NK-92 (cell line): ENCODE measurements at regions not wholly inside any gene's neighbourhood (a gene's known extent, or its start where the extent isn't known, plus 50 kb on each side); places are given as distances from the start of the nearest gene placed in this dataset.

Source experiments
- DNase-seq: peaks from one replicate; lab custom pipeline; 2025; ENCODE audit not compliant: unreplicated experiment; lab: John Stamatoyannopoulos, UW

GRCh38 chr1:229025576-229025975 lies 245.3 kb upstream of the RAB4A start:
- DNase-seq, result no peak

GRCh38 chr1:229027158-229027557 lies 243.8 kb upstream of the RAB4A start:
- no peak for DNase-seq

GRCh38 chr1:229027622-229028182 lies 243.2 kb upstream of the RAB4A start:
- no peak for DNase-seq

- DNase-seq, result no peak
These were observed 242.4 kb upstream of the RAB4A start for GRCh38 chr1:229028544-229028943.

- DNase-seq, result no peak
These were observed 241.7 kb upstream of the RAB4A start for GRCh38 chr1:229028987-229029878.

DNA sequence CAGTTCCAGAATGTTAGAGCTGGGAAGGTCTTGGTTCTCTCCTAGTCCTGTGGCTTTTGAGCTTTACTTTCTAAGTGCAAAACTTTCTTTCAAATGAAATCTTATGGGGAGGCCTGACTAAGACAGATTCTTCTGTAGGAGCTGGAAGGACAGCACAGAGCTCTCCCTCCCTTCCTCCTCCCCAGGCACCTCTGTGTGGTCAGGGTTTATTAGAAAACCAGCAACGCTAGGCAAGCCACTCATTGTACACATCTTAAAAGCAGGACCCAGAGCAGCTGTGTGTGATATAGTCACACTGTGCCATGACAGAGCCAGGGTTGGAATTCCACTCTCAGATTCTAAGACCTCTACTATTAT lies 241.1 kb upstream of the RAB4A start:
- DNase-seq, result no peak

GRCh38 chr1:229030630-229031029 lies 240.3 kb upstream of the RAB4A start:
- no peak for DNase-seq

DNA sequence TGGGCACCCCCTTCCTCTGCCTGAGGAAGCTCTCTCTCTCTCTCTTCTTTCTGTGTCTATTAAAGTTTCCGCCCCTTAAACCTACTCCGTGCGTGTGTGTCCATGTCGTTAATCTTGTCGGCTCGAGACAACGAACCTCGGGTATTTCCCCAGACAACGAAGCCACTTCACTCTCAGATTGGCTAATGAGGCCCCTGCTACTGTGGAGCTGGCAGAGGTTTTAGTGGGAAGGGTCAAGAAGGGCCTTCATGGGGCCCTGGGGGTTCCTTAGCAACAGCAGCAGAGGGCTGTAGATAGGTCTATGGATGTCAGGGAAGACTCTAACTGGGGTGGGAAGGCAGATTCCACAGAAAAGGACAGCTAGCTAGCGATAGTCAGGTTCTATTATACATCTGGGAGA lies 239.8 kb upstream of the RAB4A start:
- no peak for DNase-seq

DNA sequence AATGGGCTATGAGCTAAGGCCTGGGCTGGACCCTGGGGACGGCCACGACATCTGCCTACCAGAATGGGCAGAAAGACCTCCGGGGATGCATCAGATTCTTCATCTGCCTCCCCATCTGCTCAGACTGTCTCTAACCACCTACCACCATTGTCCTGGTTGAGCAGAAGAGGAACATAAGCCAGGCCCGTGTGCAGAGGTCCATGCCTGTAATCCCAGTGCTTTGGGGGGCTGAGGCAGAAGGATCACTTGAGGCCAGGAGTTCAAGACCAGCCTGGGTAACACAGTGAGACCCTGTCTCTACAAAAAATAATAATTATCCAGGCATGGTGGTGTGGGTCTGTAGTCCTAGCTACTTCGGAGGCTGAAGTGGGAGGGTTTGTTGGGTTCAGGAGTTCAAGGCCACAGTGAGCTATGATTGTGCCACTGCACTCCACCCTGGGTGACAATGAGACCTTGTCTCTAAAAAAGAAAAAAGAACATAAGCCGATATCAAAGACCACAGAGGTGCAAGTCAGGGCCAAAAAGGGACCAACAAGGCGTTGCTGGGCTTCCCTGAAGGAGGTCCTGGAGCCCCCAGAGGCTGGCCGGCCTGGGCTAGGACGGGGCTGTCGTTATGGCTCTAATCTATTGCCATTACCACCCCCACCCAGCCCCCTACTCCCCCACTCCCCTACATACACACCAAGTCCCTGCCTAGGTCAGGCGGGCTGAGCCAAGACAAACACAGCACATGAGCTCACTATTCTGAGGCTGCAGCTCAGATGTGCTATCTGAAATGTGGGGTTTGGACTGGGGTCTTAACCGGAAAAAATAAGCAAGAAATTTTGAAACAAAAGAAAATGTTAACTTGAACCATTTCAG lies 239.2 kb upstream of the RAB4A start:
- no peak for DNase-seq

DNA sequence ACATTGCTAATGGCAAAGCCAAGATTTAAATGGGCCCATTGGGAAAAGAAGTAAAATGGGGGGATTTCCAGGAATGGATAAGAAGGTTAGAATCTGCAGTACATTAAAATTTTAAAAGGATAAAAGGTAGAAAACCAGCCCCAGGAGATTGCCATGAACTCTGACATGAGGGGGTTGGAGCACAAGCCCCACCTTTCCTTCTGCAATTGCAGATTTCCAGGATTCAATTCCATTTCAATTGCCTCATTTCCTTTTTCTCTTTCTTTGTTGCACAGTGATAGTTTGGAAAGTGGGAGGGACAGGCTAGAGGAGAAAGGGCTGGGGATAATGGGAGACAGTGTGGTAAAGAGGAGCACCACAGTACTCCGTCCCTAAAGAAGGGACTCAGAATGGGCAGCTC lies 238.5 kb upstream of the RAB4A start:
- DNase-seq, result no peak

GRCh38 chr1:229033480-229033879 lies 237.4 kb upstream of the RAB4A start:
- no peak for DNase-seq

- DNase-seq, result no peak
These were observed 236.6 kb upstream of the RAB4A start for GRCh38 chr1:229034342-229034741.

DNA sequence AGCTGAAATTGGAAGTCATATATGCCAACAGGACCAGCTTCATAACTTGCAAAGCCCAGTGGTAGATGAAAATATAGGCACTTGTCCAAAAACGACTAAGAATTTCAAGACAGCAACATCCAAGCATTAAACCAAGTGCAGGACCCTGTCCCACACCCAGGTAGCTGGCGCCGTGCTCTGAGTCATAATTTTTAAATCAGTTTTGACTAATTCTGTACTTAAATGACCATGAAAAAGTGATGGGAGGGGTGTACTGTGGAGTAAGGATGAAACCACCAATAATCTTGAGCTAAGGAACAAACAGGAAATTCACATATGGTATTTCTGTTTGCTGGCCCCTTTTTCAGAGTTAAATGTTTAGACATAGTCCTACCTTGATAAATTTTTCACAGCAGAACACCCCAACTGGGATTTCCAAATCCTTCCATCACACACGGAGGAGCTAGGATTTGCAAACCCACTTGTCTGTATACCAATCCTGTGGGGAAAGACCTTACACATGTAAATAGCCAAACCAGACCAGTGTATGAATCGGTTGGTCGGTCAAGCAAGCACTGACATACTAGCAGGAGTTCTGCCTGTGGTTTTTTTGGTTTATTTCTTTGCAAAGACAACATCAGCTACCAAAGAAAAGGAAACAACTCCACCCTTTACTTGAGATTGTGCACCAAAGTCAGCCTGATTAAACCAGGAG lies 235.7 kb upstream of the RAB4A start:
- no peak for DNase-seq

GRCh38 chr1:229035748-229036082 lies 235.2 kb upstream of the RAB4A start:
- no peak for DNase-seq

- no peak for DNase-seq
These were observed 233.0 kb upstream of the RAB4A start for GRCh38 chr1:229037806-229038405.

- DNase-seq, result no peak
These were observed 230.1 kb upstream of the RAB4A start for GRCh38 chr1:229040630-229041358.

DNA sequence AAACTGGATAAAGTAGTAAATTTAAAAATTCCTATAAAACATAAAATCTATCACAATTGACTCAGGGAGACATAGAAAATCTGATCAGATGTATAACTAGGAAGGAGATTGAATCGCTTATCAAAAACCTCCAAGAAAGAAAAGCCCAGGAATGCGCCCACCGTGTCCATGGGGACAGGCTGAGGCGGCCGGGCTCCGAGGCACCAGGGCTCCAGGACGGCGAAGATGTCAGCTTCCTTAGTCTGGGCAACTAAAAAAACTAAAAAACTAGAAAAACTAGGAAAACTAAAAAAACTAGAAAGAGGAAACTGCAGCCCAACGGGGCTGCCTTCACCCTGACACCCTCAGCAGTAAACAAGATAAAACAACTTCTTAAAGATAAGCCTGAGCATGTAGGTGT lies 229.0 kb upstream of the RAB4A start:
- no peak for DNase-seq

GRCh38 chr1:229042482-229042881 lies 228.4 kb upstream of the RAB4A start:
- DNase-seq, result no peak

DNA sequence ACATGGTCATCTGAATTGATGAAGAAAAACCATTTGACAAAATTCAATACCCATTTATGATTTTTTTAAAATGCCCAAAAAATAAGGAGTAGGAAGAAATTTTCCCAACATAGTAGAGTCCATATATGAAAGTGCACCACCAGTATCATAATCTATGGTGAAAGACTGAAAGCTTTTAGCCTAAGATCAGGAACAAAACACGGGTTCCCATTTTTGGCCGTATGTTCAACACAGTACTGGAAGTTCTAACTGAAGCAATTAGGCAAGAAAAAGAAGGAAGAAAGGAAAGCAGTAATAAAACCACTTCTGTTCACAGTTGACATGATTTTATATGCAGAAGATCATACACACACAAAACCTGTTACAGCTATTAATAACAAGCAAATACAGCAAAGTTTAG lies 227.8 kb upstream of the RAB4A start:
- no peak for DNase-seq

DNA sequence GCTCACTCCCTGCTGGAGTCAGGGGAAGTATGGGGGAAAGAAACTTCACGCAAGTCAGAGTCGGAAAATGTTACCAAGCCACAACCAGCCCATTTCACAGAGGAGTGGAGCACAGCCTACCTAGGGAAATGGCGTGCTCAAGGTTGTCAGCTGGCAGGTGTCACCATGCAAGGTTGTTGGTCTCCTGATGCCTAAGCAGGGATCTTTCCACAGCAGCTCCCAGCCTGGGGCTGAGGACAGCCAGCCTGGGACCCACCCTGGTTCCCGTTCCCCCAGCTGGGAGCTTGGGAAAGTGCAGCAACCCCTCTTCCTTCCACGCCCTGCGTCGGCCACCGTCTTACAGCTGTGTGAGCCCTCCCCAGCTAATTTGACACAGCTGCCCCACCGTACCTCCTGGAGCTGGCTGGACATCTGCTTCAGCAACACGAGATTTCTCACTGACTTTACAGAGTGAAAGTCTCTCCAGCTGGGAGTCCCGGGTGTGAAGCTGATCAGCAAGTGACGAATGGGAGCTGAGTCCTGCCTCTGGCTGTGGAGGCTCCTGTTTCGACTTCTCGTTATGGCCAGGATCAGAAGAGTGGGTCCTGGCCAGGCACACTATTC lies 224.6 kb upstream of the RAB4A start:
- no peak for DNase-seq
